HG02610 (cell line): ENCODE measurements at regions not wholly inside any gene's neighbourhood (a gene's known extent, or its start where the extent isn't known, plus 50 kb on each side); places are given as distances from the start of the nearest gene placed in this dataset.
"Not testable (repeated sequence)": the region's sequence is repeated elsewhere in the genome, so short reads cannot be mapped to it uniquely, and the experiment has no call there.

Source experiments
- ATAC-seq: cut with Tn5 transposase; IDR thresholded peaks from one replicate; pipeline ENCODE4 v1.9.1; 2021; ENCODE audit warnings: mild to moderate bottlenecking, moderate library complexity; ENCODE audit not compliant: unreplicated experiment

DNA sequence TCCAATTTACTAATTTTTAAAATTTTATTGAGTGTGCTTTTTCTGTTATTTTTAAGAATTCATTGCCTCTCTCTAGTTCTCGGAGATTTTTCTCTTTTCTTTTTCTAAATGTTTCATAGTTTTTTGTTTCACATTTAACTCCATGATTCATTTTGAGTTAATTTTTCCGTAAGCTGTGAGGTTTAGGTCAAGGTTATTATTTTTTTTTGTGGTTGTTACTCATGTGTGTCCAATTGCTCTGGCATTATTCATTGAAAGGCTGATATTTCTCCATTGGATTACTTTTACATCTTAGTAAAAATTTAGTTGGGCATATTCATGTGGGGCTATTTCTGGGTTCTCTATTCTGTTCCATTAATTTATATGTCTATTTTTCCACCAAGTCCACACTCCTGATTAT is 220.8 kb downstream of the MID1IP1 start:
- no peak for ATAC-seq

DNA sequence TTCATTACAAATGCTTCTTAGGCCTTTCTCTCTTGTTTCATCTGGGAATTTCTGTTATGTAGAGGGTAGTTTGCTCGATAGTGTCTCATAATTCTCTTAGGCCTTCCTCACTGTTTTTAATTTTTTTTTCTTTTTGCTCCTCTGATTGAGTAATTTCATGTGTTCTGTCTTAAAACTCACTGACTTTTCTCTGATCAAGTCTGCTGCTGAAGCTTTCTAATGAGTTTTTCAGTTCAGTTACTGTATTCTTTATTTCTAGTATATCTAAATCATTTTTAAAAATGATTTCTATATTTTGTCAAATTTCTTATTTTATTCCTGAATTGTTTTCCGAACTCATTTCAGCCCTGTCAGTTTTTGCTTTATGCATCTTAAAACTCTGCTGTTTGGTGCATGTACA is 228.0 kb downstream of the MID1IP1 start:
- ATAC-seq: no peak

- ATAC-seq: no peak
Measured at GRCh38 chrX:39030636-39031035, 229.4 kb downstream of the MID1IP1 start.

DNA sequence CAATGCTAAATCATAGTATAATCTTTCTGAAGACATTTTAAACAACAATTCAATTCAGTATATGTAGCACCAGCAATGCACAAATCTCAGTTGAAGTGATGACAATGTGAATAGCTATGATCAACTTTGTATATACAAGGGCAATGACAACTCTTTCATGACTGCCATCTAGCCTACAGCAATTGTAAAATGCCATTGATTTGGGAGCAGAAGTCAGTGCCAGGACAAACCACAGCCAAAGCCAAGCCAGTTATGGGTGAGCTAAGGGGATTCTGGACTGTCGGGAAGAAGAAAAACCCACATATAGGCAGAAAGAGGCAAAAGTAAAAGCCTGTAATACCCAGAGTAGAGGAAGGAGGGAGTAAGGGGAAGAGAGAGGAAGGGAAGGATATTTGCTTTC is 238.6 kb downstream of the MID1IP1 start:
- no peak for ATAC-seq

- ATAC-seq: no peak
Measured at GRCh38 chrX:39043838-39044550, 242.7 kb downstream of the MID1IP1 start.

GRCh38 chrX:39047174-39047573 is 245.9 kb downstream of the MID1IP1 start:
- no peak for ATAC-seq

GRCh38 chrX:39049975-39050374 is 248.7 kb downstream of the MID1IP1 start:
- no peak for ATAC-seq

DNA sequence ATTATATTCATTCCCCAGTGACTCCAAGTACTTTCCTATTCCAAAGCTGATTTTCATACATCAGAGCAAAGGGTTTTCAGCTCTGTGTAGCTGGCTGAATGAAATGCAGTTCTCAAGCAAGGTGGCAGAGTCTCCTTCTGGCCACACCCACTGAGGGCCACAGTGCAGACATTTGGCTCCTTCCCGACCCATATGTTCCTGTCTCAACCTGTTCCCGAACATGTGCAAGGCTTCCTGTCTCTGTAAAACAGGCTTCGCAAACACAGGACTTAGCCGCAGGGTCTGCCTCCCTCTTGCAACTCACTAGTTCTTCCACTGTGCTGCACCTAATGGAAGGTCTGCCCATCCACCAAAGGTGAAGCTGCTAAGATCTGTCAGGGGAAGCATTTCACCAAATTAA is 249.2 kb downstream of the MID1IP1 start:
- ATAC-seq: no peak

DNA sequence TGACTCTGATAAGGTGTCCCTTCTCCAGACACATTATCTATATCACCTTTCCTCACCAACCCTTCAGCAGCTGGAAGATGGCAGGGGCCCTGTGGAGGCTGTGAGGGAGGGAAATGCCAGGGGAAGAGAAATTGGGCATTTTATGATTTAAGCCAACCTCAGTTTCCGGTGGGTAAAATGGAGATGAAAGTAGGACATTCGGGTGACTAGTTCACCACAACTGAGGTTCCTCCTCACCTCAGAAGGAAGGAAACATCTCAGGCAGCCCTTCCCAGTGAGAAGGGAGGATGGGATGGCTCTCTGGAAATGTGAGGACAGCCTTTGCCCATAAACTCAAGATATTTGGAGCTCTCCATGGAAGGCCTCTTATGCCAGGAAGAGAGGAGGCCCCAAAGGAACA is 251.5 kb downstream of the MID1IP1 start:
- no peak for ATAC-seq

DNA sequence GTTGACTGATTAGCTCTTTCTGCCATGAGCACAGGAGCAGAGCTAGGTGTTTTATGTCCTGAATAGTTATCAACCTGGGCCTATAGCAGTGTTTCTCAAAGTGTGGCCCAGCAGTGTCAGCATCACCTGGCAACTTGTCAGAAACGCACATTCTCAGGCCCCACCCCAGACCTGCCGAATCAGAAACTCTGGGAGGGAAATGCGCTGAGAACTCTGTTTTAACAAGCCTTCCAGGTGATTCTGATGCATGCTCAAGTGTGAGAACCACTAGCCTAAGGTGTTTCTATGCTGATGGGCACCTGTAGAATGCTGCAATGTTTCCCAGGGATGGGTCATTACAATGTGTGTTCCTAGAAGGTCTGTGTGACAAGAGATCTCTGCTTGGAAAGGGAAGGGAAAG is 257.5 kb downstream of the MID1IP1 start:
- no peak for ATAC-seq

GRCh38 chrX:39059866-39060265 is 258.6 kb downstream of the MID1IP1 start:
- no peak for ATAC-seq

DNA sequence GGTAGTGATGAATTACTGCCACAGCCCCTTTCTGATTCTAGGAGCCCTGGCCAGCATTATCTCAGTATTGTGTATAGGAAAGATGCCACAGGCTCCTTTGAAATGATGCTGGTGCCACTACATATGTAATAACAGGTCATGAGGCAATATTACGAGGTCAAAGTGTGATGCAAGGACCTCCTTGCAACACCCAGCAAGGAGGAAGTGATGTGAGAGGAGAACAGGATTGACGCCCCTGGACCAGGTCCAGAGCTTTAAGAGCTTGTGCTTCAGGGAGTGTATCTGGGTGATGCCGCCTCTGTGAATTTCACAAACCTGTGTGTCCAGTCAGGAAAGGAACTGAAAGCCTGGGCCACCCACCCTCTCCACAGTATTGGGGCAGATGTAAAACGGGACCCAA is 261.8 kb downstream of the MID1IP1 start:
- ATAC-seq: no peak

DNA sequence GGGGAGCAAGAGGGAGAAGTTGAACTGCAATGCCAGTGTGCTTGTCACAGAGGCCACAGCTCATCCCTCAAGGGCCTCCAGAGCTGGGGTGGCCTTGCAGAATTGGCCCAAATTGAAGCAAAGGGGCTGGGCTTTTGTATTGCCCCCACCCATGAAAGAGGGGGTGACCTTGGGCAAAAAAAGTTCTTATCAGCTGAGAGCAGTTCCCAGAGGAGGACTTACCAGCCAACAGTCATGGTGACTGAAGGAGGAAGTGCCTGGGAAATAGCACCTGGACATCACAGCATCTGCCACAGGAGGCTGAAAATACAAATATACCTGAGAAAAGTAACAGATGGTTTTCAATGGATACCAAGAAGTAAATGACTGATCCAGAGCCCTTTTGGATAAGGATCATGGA is 262.4 kb downstream of the MID1IP1 start:
- no peak for ATAC-seq

- ATAC-seq: no peak
Measured at GRCh38 chrX:39065051-39065871, 264.0 kb downstream of the MID1IP1 start.

- ATAC-seq: no peak
Measured at GRCh38 chrX:39067866-39068265, 266.6 kb downstream of the MID1IP1 start.

DNA sequence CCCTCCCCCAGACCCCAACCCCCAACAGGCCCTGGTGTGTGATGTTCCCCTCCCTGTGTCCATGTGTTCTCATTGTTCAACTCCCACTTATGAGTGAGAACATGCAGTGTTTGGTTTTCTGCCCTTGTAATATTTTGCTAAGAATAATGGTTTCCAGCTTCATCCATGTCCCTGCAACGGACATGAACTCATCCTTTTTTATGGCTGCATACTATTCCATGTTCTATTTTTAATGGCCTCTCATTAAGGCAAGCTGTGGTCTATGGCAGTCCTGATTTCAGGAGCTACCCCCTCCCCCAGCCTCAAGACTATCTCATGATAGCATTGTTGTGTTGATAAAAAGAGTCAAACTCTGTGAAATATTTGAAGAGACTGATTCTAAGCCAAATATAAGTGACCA is 267.4 kb downstream of the MID1IP1 start:
- ATAC-seq: not testable (repeated sequence)

DNA sequence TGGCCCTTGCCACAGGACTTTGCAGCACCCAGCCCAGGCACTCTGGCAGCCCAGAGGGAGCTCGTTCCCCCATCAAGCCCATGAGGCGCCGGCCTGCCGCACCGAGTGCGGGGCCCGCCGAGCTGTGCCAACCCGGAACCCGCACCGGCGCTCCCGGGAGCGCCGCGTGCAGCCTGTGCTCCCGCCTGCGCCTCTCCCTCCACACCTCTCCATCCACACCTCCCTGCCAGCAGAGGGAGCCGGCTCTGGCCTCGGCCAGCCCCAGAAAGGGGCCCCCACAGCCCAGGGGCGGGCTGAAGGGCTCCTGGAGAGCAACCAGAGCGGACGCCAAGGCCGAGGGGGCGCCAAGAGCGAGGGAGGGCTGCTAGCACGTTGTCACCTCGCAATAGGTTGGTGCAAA is 268.8 kb downstream of the MID1IP1 start:
- no peak for ATAC-seq

DNA sequence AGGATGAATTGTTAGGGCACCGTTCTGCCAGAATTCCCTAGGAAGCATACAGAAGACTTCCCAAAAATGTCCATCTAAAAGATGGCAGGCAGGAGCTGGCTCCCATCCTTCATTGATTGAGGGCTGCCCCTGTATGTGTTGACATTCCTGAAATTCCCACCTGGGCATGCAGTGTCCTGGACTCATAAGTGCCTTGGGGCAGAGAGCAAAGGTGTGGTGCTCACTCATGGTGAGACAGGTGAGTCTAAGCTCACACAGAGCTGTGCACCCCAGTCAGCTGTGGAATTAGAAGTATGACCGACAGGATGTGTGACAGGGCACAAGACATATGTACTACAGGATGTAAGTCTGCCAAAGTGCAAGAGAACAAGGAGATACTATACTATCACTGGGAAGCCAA is 271.9 kb downstream of the MID1IP1 start:
- no peak for ATAC-seq

DNA sequence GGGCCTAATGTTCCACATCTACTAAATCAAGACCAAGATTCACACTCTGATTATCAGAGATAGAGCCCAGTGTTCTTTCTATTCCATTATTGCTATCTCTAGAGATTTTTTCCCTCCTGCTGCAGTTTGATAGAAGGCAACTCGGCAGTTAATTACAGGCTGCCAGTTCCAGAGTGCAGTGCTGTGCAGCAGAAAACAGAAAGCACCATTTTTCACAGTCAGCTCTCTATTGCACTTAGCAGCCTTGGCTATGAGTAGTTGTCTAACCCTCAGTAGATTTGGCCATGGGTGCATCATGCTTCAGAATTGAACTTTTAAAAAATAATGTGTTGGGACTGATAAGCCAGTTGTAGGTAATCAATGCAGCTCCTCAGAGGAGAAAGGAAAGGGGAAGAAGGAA is 295.3 kb downstream of the MID1IP1 start:
- no peak for ATAC-seq

DNA sequence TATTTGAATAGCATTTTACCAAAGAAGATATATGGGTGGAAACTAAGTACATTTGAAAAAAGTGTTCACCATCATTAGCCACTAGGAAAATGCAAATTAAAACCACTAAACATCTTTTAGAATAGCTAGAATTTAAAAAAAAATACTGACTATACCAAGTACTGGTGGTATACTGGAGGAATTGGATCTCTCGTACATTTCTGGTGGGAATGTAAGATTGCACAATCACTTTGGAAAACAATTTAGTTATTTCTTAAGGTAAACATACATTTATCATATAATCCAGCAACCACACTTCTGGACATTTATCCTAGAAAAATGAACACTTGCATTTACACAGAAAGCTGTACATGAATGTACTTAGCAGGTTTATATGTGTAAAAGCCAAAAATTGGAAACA is 303.5 kb downstream of the MID1IP1 start:
- no peak for ATAC-seq

DNA sequence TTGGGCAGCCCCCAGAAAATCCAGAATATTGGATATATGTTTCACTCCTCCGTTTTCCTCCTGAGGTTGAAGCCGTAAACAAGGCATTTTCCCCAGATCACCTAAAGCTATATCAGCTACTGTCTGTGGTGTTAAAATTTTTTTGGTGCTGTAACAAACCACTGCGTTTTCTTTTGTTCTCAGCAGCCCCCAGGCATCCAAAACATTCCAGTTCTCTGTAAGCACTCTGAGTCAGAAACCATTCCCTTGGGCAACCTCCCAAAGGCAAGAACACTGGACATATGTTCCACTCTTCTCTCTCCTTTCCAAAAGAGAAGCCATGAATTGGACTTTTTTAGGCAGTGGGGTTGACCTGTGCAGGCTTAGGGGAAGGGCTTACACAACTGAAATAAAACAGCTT is 310.9 kb downstream of the MID1IP1 start:
- ATAC-seq: no peak

DNA sequence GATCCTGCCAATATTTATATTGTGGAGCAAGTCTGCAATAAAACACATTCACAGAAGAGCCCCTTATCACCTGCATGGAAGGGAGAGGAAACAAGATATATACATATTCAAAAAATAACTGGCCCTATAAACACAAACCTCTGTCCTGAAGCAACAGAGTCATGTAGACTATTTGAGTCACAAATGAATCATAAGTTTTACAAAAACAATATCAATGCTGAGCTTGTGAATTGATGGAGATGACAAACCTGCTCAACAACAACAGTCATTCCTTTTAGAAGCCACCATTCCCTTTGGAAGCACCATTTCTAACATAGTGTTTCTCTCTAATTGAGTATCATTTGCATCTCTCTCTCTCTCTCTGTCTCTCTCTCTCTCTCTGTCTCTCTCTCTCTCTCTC is 313.9 kb downstream of the MID1IP1 start:
- no peak for ATAC-seq
